GM12864 (cell line): ENCODE measurements at regions not wholly inside any gene's neighbourhood (a gene's known extent, or its start where the extent isn't known, plus 50 kb on each side); places are given as distances from the start of the nearest gene placed in this dataset.

Experiments used
- DNase-seq: peaks from one replicate; pipeline ENCODE4 v3.0.0-alpha.2; 2011; ENCODE audit warnings: low read depth
- H3K4me3 ChIP-seq: 2 replicates; pipeline ENCODE4 v1.5.1; 2011; ENCODE audit warnings: mild to moderate bottlenecking, low read depth, low read length, control low read depth
- TF ChIP-seq, protein P1 (sequence below): IDR thresholded peaks from 2 replicates; pipeline ENCODE4 v1.5.1; 2011; ENCODE audit warnings: low read depth, mild to moderate bottlenecking, moderate library complexity, low read length, control low read depth, inconsistent platforms; ENCODE audit errors: missing control alignments

DNA sequence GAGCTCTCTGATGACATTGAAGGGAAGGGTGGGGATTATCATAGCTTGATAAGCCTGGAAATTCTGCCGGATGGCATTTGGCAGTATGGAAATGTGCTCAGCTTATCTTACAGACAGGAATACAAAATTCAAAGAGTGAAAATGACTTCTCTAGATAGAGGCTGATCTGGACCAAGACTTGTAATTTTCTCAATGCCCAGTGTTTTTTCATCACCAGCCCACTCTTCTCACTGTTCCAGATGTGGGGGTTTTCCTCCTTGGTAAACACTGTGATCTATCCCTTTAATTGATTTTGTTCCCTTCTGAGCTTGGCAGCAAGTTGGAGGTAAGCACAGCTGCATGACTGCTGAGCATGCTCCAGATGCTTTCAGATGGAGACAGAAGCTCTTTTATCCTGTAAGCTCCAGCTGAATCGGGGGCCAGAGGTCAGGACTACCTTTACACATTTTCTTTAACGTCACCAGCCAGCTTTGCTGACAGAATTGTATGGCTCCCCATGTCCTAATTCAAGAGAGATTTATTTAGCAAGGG lies 287.4 kb upstream of the TCF4 start:
- TF ChIP-seq, protein P1, sequence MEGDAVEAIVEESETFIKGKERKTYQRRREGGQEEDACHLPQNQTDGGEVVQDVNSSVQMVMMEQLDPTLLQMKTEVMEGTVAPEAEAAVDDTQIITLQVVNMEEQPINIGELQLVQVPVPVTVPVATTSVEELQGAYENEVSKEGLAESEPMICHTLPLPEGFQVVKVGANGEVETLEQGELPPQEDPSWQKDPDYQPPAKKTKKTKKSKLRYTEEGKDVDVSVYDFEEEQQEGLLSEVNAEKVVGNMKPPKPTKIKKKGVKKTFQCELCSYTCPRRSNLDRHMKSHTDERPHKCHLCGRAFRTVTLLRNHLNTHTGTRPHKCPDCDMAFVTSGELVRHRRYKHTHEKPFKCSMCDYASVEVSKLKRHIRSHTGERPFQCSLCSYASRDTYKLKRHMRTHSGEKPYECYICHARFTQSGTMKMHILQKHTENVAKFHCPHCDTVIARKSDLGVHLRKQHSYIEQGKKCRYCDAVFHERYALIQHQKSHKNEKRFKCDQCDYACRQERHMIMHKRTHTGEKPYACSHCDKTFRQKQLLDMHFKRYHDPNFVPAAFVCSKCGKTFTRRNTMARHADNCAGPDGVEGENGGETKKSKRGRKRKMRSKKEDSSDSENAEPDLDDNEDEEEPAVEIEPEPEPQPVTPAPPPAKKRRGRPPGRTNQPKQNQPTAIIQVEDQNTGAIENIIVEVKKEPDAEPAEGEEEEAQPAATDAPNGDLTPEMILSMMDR = no peak
- no peak overlapping the region for H3K4me3 ChIP-seq
- DNase-seq = no peak

DNA sequence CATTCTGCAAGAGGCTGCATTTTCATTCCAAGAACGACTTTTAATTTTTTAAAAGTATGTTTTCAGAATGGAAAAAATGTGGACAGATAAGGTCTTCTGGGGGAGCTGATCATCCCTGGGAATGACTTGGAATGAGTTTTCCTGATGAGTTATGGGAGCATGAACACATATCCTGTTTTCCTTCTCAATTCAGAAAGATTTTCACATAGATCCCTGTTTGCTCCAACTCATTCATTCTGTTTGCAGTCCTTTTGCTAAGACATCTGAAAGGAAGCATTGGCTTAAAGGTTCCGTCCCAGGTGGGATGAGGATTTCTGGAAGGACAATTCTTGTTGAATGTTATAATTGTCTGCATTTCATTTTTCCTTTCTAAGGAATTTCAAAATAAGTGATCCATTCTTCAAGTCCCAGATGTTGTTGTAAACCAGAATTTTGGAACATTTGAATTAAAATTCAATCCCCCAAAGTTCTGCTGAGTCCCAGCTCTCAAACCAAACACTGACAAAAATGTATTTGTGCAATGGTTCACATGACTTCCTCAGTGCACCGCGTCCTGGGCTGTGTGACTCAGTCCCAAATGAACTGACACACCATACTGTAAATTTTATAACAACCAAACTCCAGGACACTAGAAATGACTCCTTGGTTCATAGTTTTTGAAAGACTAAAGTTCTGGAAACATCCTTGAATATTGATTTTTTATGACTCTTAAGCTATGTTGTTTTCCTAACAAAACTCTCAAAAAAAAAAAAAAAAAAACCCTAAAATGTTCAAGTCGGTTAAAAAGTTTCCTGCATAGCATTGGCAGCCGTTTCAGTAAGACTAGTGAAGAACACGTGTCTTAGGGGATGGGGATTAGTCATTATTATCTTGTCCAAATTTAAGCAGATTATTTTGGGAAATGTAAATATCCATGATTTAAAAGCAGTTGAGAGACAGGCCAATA lies 281.8 kb upstream of the TCF4 start:
- TF ChIP-seq, protein P1 = no peak
- H3K4me3 ChIP-seq = no peak overlapping the region
- no peak for DNase-seq

DNA sequence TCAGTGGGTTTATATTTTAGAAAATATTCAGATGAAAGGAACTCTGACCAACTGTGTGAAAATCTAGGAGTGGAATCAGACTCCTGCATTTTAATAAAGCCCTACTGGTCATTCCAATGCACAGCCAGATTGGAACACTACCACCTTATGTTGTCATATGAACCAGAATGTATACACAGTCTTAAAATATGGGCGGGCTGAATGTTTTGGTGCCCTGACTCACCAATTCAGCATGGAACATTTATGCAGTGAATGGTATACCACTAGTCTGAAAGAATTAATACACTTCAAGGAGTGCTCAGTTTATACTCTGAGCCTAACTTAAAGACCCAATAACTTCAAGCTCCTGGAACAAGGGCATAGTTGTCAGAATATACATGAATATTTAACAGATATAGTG lies 280.9 kb upstream of the TCF4 start:
- TF ChIP-seq, protein P1 = no peak

DNA sequence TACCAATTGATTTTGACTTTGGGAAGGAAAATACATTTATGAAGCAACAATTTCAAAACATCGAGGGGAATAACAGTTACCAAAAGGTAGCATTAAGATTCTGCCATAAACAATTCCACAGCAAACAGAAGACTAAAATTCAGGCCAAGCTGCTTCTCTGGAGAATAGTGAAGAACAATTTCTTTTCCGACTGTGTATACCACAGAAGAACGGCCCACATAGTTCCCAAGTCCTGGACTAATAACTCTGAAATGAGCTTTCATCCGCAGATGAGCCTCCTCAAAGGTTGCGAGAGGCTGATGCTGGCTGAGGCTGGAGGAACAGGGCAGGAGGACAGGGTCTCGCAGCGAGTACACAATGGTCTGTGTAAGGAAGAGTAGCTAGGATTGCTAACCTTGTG lies 278.9 kb upstream of the TCF4 start:
- DNase-seq = no peak
- H3K4me3 ChIP-seq = no peak overlapping the region
- TF ChIP-seq, protein P1 = no peak

More for the DNA sequence above, 280.9 kb upstream of the TCF4 start:
- H3K4me3 ChIP-seq = no peak overlapping the region
- DNase-seq = no peak

DNA sequence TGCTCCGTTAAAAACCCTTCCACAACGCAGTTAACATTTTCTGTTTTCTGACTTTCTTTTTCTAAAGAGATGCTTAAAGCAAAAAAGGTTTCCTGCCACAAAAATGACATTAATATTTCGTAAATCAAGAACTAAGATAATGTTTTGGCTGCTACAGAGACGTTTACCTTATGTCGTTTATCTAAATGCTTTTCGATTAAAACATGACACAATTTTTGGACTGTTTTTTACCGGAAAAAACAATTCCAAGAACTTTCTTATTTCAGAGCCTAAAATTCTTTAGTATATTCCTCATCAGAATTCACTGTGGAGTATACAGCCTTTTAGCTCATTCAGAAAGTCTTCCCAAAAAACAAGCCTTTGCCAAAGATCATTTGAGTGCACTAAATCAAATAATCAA lies 278.0 kb upstream of the TCF4 start:
- H3K4me3 ChIP-seq = no peak overlapping the region
- TF ChIP-seq, protein P1 = no peak
- DNase-seq = no peak

DNA sequence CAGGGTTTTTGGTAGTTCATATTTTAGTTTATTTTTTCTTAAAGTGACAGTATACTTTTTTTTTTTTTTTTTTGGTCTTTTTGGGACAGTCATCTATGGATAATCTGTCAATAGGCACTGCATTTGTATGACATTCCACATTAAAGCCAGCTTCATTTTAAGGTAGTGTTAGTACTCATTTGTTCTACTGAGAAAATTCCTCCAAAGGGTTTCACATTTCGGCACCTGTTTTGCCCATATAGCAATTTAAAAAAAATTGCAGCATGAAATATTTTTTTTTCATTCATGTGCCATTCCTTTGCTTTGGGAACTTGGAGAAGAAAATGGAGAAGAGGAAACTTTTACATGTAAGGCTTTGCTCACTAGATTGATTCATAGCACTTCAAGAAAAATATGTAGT lies 276.3 kb upstream of the TCF4 start:
- TF ChIP-seq, protein P1 = no peak
- H3K4me3 ChIP-seq = no peak overlapping the region
- DNase-seq = no peak
